Nephron (organoid): ENCODE measurements at regions not wholly inside any gene's neighbourhood (a gene's known extent, or its start where the extent isn't known, plus 50 kb on each side); places are given as distances from the start of the nearest gene placed in this dataset.
"Not testable (repeated sequence)": the region's sequence is repeated elsewhere in the genome, so short reads cannot be mapped to it uniquely, and the experiment has no call there.

Experiments
- H3K27ac Mint-ChIP-seq, 3 experiments: 2 replicates each; pipeline ENCODE4 v1.8.0; 2020; ENCODE audit warnings: mixed read lengths in 3 of 3, mild to moderate bottlenecking in 2 of 3, moderate library complexity in 1 of 3
- H3K27me3 Mint-ChIP-seq: 2 replicates; pipeline ENCODE4 v1.8.0; 2021; ENCODE audit warnings: low read depth, mild to moderate bottlenecking, moderate library complexity, mixed read lengths
- H3K36me3 Mint-ChIP-seq: 2 replicates; pipeline ENCODE4 v1.8.0; 2020; ENCODE audit warnings: low read depth, mixed read lengths
- H3K4me1 Mint-ChIP-seq: 2 replicates; pipeline ENCODE4 v1.8.0; 2020; ENCODE audit warnings: mixed read lengths
- H3K4me3 Mint-ChIP-seq, 3 experiments: 2 replicates each; pipeline ENCODE4 v1.8.0; 2020; ENCODE audit warnings: mild to moderate bottlenecking in 3 of 3, mixed read lengths in 3 of 3, moderate library complexity in 2 of 3
- H3K9me3 Mint-ChIP-seq: 2 replicates; pipeline ENCODE4 v1.8.0; 2020; ENCODE audit warnings: mixed read lengths
- TF ChIP-seq, protein P1 (sequence below), 3 experiments: fragments of 200-600 bp; sonication (generic); IDR thresholded peaks; one replicate each; pipeline ENCODE4 v1.5.0; 2021; ENCODE audit warnings: antibody characterized with exemption in 3 of 3; ENCODE audit not compliant: unreplicated experiment in 3 of 3

DNA sequence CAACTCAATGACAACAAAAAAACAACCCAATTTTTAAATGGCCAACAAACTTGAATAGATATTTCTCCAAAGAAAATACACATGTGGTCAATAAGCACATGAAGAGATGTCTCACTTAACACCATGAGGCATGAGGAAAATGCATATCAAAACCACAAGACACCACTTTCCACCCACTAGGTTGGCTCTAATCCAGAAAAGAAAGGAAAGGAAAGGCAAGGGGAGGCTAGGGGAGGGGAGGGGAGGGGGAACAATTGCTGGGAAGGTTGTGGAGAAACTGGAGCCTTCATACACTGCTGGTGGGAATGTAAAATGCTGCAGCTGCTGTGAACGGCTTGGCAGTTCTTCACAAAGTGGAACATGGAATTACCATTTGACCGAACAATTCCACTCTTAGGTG, 854.3 kb downstream of the UQCRFS1 start:
- TF ChIP-seq, protein P1, sequence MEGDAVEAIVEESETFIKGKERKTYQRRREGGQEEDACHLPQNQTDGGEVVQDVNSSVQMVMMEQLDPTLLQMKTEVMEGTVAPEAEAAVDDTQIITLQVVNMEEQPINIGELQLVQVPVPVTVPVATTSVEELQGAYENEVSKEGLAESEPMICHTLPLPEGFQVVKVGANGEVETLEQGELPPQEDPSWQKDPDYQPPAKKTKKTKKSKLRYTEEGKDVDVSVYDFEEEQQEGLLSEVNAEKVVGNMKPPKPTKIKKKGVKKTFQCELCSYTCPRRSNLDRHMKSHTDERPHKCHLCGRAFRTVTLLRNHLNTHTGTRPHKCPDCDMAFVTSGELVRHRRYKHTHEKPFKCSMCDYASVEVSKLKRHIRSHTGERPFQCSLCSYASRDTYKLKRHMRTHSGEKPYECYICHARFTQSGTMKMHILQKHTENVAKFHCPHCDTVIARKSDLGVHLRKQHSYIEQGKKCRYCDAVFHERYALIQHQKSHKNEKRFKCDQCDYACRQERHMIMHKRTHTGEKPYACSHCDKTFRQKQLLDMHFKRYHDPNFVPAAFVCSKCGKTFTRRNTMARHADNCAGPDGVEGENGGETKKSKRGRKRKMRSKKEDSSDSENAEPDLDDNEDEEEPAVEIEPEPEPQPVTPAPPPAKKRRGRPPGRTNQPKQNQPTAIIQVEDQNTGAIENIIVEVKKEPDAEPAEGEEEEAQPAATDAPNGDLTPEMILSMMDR (IDR thresholded peaks at IDR 0.05; ENCODE audit: unreplicated experiment in 3 of 3) = no peak
- H3K36me3 Mint-ChIP-seq = no peaks in the 10 kb centered on the region
- no peaks in the 10 kb centered on the region for H3K4me1 Mint-ChIP-seq
- peaks cover 8% of the 10 kb centered on the region for H3K9me3 Mint-ChIP-seq
- H3K27ac Mint-ChIP-seq = no peak overlapping the region
- no peaks in the 10 kb centered on the region for H3K27me3 Mint-ChIP-seq
- no peak overlapping the region for H3K4me3 Mint-ChIP-seq

DNA sequence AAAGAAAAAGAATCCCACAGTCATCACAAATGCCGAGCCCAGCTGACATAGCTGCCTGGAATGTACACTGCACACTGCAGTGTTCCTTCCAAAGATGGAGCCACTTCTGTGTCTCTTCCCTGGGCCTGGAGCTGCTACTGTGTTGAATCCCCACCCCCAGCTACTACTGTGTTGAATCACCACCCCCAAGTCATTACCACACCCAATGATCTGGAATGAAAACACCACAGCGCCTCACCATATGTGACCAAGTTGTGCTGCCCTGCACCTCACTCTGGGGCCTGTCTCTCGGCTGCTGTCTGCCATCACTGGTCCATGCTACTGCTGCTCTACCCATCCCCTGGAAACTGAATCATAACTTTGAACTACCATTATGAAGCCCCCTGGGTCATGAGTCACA, 861.2 kb downstream of the UQCRFS1 start:
- Mint-ChIP-seq H3K4me1 (no peaks in the 10 kb centered on the region), H3K9me3 (peaks cover 12% of the 10 kb centered on the region), H3K27ac (no peak overlapping the region), H3K27me3 (no peaks in the 10 kb centered on the region), H3K4me3 (no peak overlapping the region), H3K36me3 (no peaks in the 10 kb centered on the region)
- TF ChIP-seq, protein P1 (IDR thresholded peaks at IDR 0.05; ENCODE audit: unreplicated experiment in 3 of 3) = no peak

DNA sequence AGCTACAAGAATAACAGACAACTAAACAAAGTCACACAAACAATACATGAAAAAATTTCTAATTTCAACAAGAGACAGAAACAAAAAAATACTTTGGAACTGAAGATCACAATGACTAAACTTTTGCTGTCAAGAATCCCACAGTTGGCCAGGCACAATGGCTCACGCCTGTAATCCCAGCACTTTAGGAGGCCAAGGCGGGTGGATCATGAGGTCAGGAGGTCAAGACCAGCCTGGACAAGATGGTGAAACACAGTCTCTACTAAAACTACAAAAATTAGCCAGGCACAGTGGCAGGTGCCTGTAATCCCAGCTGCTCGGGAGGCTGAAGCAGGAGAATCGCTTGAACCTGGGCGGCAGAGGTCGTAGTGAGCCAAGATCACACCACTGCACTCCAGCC, 861.6 kb downstream of the UQCRFS1 start:
- H3K27me3 Mint-ChIP-seq, H3K27ac Mint-ChIP-seq, H3K4me1 Mint-ChIP-seq, H3K4me3 Mint-ChIP-seq, H3K36me3 Mint-ChIP-seq: not testable (repeated sequence)
- H3K9me3 Mint-ChIP-seq = peaks cover 12% of the 10 kb centered on the region

DNA sequence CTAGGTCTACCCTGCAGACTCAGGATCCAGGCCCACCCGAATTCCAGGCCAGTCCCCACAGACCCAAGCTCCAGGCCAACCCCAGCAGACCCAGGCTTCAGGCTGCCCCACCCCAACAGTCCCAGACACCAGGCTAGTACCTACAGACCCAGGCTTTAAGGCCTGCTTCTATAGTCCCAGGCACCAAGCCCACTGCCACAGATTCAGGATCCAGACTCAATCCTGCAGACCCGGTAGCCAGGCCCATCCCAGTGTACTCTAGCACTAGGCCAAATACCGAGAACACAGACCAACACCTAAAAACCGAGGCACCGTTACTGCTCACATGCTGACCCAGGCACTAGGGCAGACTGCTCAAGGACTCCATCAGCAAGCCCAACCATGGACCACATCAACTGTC, 862.3 kb downstream of the UQCRFS1 start:
- TF ChIP-seq, protein P1 (IDR thresholded peaks at IDR 0.05; ENCODE audit: unreplicated experiment in 3 of 3) = no peak
- H3K36me3 Mint-ChIP-seq = no peaks in the 10 kb centered on the region
- peaks cover 5% of the 10 kb centered on the region for H3K27me3 Mint-ChIP-seq

DNA sequence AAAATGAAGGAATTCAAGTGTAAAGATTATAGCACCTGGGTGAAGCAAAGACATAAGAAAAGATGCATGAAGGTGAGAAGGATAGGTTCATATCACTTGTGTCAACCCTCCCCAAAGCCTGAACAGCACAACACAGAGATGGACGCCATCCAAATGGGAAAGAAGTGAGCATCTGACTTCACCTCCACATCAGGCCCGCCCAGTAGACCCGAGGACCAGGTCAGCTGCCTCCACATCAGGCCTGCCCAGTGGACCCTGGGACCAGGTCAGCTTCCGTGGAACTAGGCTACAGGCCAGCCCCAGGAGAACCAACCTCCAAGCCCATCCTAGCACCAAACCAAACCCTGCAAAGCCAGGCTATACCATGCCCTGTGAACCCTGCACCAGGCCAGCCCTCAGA, 862.9 kb downstream of the UQCRFS1 start:
- Mint-ChIP-seq H3K36me3 (no peaks in the 10 kb centered on the region), H3K4me3 (no peak overlapping the region), H3K4me1 (no peaks in the 10 kb centered on the region), H3K9me3 (peaks cover 12% of the 10 kb centered on the region), H3K27me3 (peaks cover 8% of the 10 kb centered on the region), H3K27ac (no peak overlapping the region)
- TF ChIP-seq, protein P1 (IDR thresholded peaks at IDR 0.05; ENCODE audit: unreplicated experiment in 3 of 3) = no peak

More for the DNA sequence above, 862.3 kb downstream of the UQCRFS1 start:
- H3K27ac Mint-ChIP-seq = no peak overlapping the region
- H3K4me1 Mint-ChIP-seq = no peaks in the 10 kb centered on the region
- peaks cover 12% of the 10 kb centered on the region for H3K9me3 Mint-ChIP-seq
- no peak overlapping the region for H3K4me3 Mint-ChIP-seq

DNA sequence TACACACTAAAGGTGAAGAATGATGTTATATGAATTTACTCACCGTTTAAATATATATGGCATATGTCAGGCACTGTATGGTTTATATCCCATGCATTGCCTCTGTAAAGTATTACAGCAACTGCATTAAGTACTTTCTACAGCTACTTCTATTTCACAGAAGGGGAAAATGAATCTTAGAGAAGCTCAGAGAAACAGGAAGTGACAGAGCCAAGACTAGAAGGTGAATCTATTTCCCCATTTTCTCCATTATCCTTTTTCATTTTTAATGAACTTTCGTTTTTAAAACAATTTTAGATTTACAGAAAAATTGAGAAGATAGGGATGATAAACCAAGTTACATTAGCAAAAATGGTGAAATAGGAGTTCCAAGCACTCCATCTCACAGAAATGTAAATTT, 863.3 kb downstream of the UQCRFS1 start:
- Mint-ChIP-seq H3K27me3 (peaks cover 8% of the 10 kb centered on the region), H3K27ac (no peak overlapping the region), H3K9me3 (peaks cover 11% of the 10 kb centered on the region), H3K36me3 (no peaks in the 10 kb centered on the region), H3K4me1 (no peaks in the 10 kb centered on the region), H3K4me3 (no peak overlapping the region)
- TF ChIP-seq, protein P1 (IDR thresholded peaks at IDR 0.05; ENCODE audit: unreplicated experiment in 3 of 3) = no peak
